ENCODE measurements at regions not wholly inside any gene's neighbourhood (a gene's known extent, or its start where the extent isn't known, plus 50 kb on each side); places are given as distances from the start of the nearest gene placed in this dataset.

GRCh38 chr5:124873188-124873587, 126.7 kb upstream of the ZNF608 start:
- H3K4me3 ChIP-seq (ENCODE audit: low read length), result no peak overlapping the region
- POLR2A ChIA-PET, result no interaction called here
- no peak for ATAC-seq (ENCODE audit: poor library complexity)
- H3K4me3 Mint-ChIP-seq, result no peak overlapping the region
- TF ChIP-seq, protein P1, sequence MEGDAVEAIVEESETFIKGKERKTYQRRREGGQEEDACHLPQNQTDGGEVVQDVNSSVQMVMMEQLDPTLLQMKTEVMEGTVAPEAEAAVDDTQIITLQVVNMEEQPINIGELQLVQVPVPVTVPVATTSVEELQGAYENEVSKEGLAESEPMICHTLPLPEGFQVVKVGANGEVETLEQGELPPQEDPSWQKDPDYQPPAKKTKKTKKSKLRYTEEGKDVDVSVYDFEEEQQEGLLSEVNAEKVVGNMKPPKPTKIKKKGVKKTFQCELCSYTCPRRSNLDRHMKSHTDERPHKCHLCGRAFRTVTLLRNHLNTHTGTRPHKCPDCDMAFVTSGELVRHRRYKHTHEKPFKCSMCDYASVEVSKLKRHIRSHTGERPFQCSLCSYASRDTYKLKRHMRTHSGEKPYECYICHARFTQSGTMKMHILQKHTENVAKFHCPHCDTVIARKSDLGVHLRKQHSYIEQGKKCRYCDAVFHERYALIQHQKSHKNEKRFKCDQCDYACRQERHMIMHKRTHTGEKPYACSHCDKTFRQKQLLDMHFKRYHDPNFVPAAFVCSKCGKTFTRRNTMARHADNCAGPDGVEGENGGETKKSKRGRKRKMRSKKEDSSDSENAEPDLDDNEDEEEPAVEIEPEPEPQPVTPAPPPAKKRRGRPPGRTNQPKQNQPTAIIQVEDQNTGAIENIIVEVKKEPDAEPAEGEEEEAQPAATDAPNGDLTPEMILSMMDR (IDR thresholded peaks at IDR 0.05), result no peak
- CTCF ChIA-PET, result no interaction called here
- no peaks in the 10 kb centered on the region for H3K4me1 Mint-ChIP-seq (ENCODE audit: low read depth)
- H3K9me3 ChIP-seq (ENCODE audit: control insufficient read depth in 1 of 2, insufficient read depth in 1 of 2, low read length in 2 of 2), result no peaks in the 10 kb centered on the region
- no peaks in the 10 kb centered on the region for H3K36me3 ChIP-seq (ENCODE audit: insufficient read depth, low read length)
- H3K27me3 ChIP-seq (ENCODE audit: control insufficient read depth in 1 of 2, insufficient read depth in 2 of 2, low read length in 2 of 2), result no peaks in the 10 kb centered on the region
- no peaks in the 10 kb centered on the region for H3K9me3 Mint-ChIP-seq
- no peak overlapping the region for H3K27ac ChIP-seq (ENCODE audit: low read depth in 1 of 2, low read length in 2 of 2)
- no peaks in the 10 kb centered on the region for H3K36me3 Mint-ChIP-seq (ENCODE audit: low read depth)
- DNase-seq, result no peak
- H3K27ac Mint-ChIP-seq, result no peak overlapping the region
- no peaks in the 10 kb centered on the region for H3K27me3 Mint-ChIP-seq
- intact Hi-C loops (cut with DNase I, micrococcal nuclease), result no loop called here
- no peaks in the 10 kb centered on the region for H3K4me1 ChIP-seq (ENCODE audit: insufficient read depth, low read length)

- H3K36me3 Mint-ChIP-seq (ENCODE audit: low read depth), result no peaks in the 10 kb centered on the region
- DNase-seq (no peak), ATAC-seq (ENCODE audit: poor library complexity) (no peak)
- no peaks in the 10 kb centered on the region for H3K4me1 Mint-ChIP-seq (ENCODE audit: low read depth)
- TF ChIP-seq, protein P1 (IDR thresholded peaks at IDR 0.05), result no peak
- no peaks in the 10 kb centered on the region for H3K36me3 ChIP-seq (ENCODE audit: insufficient read depth, low read length)
- no peaks in the 10 kb centered on the region for H3K27me3 ChIP-seq (ENCODE audit: control insufficient read depth in 1 of 2, insufficient read depth in 2 of 2, low read length in 2 of 2)
- ChIA-PET CTCF (no interaction called here), POLR2A (no interaction called here)
- no peak overlapping the region for H3K4me3 Mint-ChIP-seq
- no peak overlapping the region for H3K27ac Mint-ChIP-seq
- no peaks in the 10 kb centered on the region for H3K27me3 Mint-ChIP-seq
- intact Hi-C loops (cut with DNase I, micrococcal nuclease), result no loop called here
- no peak overlapping the region for H3K4me3 ChIP-seq (ENCODE audit: low read length)
- H3K4me1 ChIP-seq (ENCODE audit: insufficient read depth, low read length), result no peaks in the 10 kb centered on the region
- H3K9me3 ChIP-seq (ENCODE audit: control insufficient read depth in 1 of 2, insufficient read depth in 1 of 2, low read length in 2 of 2), result no peaks in the 10 kb centered on the region
- no peak overlapping the region for H3K27ac ChIP-seq (ENCODE audit: low read depth in 1 of 2, low read length in 2 of 2)
- H3K9me3 Mint-ChIP-seq, result no peaks in the 10 kb centered on the region
Measured at GRCh38 chr5:124873713-124874112, 127.3 kb upstream of the ZNF608 start.

- TF ChIP-seq, protein P1 (IDR thresholded peaks at IDR 0.05), result no peak
- Histone ChIP-seq H3K9me3 (ENCODE audit: control insufficient read depth in 1 of 2, insufficient read depth in 1 of 2, low read length in 2 of 2) (peaks cover 0 to 5% of the 10 kb centered on the region in 2 experiments), H3K36me3 (ENCODE audit: insufficient read depth, low read length) (no peaks in the 10 kb centered on the region), H3K27ac (ENCODE audit: low read depth in 1 of 2, low read length in 2 of 2) (no peak overlapping the region), H3K27me3 (ENCODE audit: control insufficient read depth in 1 of 2, insufficient read depth in 2 of 2, low read length in 2 of 2) (no peaks in the 10 kb centered on the region), H3K4me1 (ENCODE audit: insufficient read depth, low read length) (no peaks in the 10 kb centered on the region), H3K4me3 (ENCODE audit: low read length) (no peak overlapping the region)
- Mint-ChIP-seq H3K4me1 (ENCODE audit: low read depth) (no peaks in the 10 kb centered on the region), H3K4me3 (no peak overlapping the region), H3K27me3 (no peaks in the 10 kb centered on the region), H3K9me3 (no peaks in the 10 kb centered on the region), H3K27ac (no peak overlapping the region), H3K36me3 (ENCODE audit: low read depth) (no peaks in the 10 kb centered on the region)
- DNase-seq, result no peak
- ChIA-PET CTCF (no interaction called here), POLR2A (no interaction called here)
- ATAC-seq (ENCODE audit: poor library complexity), result no peak
- intact Hi-C loops (cut with DNase I, micrococcal nuclease), result no loop called here
Measured at GRCh38 chr5:124876566-124876965, 130.1 kb upstream of the ZNF608 start.

All from CD4-positive, alpha-beta T cell (primary cell).